NCI-H146 treated with DMSO at 0.1 percent for 48 hours (cell line): ENCODE measurements at regions not wholly inside any gene's neighbourhood (a gene's known extent, or its start where the extent isn't known, plus 50 kb on each side); places are given as distances from the start of the nearest gene placed in this dataset.

Experiments used
- DNase-seq: peaks from one replicate; lab custom pipeline; 2025; ENCODE audit not compliant: unreplicated experiment; lab: John Stamatoyannopoulos, UW

DNA sequence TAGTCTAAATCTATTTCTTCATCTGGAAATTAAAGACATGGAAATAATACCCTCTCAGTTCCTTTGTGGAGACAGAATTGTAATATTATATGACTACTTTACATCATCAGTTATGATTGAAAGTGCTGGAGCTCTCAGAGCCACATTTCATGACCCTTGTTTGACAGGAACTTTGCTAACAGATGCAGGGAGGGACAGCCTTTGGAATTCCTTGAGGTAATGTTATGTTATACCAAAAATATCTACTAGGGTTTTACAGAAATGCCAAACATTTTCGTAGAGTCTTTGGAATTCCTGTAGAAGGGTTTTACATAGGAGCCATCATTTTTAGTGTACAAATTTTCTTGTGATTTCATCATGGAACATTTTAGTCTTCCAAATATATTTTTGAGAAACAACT is 57.4 kb upstream of the ADAMTS5 start:
- DNase-seq: no peak

GRCh38 chr21:27023186-27023585 is 56.3 kb upstream of the ADAMTS5 start:
- no peak for DNase-seq

DNA sequence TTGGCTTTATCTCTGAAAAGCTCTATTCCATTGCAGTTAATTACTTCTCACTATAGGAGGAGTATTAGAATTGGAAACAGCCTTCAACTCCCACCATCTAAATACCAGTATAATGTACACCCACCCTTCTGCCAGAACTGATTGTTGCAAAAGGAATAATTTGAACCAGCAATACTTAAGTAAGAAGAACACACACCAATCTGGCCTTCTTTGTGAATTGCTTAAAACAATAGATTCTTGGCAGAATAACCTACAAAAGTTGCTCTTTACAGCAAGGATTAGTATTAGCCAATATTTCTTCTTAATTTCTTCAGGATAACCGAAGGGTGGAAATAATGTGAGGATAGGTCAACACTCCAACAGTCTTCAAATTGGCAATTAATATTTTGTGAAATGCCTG is 54.9 kb upstream of the ADAMTS5 start:
- DNase-seq: no peak

DNA sequence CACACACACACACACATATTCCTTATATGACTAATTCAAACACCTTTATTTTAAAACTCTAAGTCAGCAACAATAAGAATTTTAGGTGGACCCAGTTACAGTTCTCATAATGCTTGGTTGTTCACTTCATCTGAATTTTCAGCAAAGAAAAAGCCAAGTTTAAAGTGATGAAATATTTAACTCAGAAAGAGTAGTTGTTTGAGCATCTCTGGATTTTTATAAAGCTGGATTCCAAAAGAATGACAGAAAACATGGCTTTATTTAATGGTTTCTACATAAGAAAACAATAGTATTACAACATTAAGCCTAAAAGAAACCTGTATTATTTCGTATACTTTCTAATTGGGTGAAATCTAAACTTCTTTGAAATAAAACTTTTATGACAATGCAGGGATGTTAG is 54.2 kb upstream of the ADAMTS5 start:
- DNase-seq: no peak

- DNase-seq: no peak
These were observed 50.4 kb upstream of the ADAMTS5 start for GRCh38 chr21:27017246-27017645.
